Endothelial cell of umbilical vein (primary cell): ENCODE measurements at regions not wholly inside any gene's neighbourhood (a gene's known extent, or its start where the extent isn't known, plus 50 kb on each side); places are given as distances from the start of the nearest gene placed in this dataset.

ENCODE experiments used
- BruUV-seq: library from RNA; stranded (reverse); fragments of 400-500 nt; replicated peaks from 2 replicates; lab custom pipeline; 2021; lab: Mats Ljungman, UMichigan
- CTCF ChIA-PET: fragments of 300-600, 350-600 bp; sonication (Branson Sonifier 250); formaldehyde crosslinking; loops from one replicate; lab custom pipeline; 2021; ENCODE audit warnings: antibody characterized with exemption, inconsistent platforms; lab: Charles Lee
- POLR2A ChIA-PET: fragments of 300-600, 350-600 bp; sonication (Branson Sonifier 250); formaldehyde crosslinking; loops from one replicate; lab custom pipeline; 2021; ENCODE audit warnings: antibody characterized with exemption, inconsistent platforms; lab: Charles Lee
- DNase-seq: peaks from one replicate; pipeline ENCODE4 v3.0.0-alpha.2; 2011; ENCODE audit warnings: low read depth, low spot score
- FAIRE-seq: peaks from 2 replicates; lab custom pipeline; 2011; peaks lifted over from hg19 to GRCh38; lab: Jason Lieb, UNC
- H2AFZ ChIP-seq: 2 replicates; pipeline ENCODE4 v1.6.0; 2012; ENCODE audit warnings: low read depth, low read length, control low read depth, inconsistent platforms
- H3K27ac ChIP-seq: 2 replicates; pipeline ENCODE4 v1.5.1; 2011; ENCODE audit warnings: low read depth, mild to moderate bottlenecking, control low read depth, low read length, moderate library complexity; ENCODE audit not compliant: insufficient read depth
- H3K27me3 ChIP-seq, 2 experiments: 2 replicates each; pipeline versions ENCODE4 v1.6.0 to v1.6.1; 2011; ENCODE audit warnings: low read length in 2 of 2, mixed read lengths in 1 of 2; ENCODE audit not compliant: control insufficient read depth in 2 of 2, insufficient read depth in 2 of 2
- H3K36me3 ChIP-seq, 2 experiments: 2 replicates in 1 of 2; 3 replicates in 1 of 2; pipeline ENCODE4 v1.5.1; 2011; ENCODE audit warnings: low read length in 2 of 2, mild to moderate bottlenecking in 1 of 2, moderate library complexity in 1 of 2; ENCODE audit not compliant: control insufficient read depth in 2 of 2, insufficient read depth in 2 of 2; ENCODE audit errors: extremely low read depth in 1 of 2
- H3K4me1 ChIP-seq: 3 replicates; pipeline ENCODE4 v1.5.1; 2011; ENCODE audit warnings: mild to moderate bottlenecking, low read length; ENCODE audit not compliant: control insufficient read depth, insufficient read depth; ENCODE audit errors: extremely low read depth
- H3K4me2 ChIP-seq: 2 replicates; pipeline ENCODE4 v1.6.1; 2011; ENCODE audit warnings: low read length, control low read depth, mixed read lengths; ENCODE audit not compliant: insufficient read depth
- H3K4me3 ChIP-seq, 3 experiments: fragments of 200-600 bp in 1 of 3; sonication (generic), shearing (Covaris generic) in 1 of 3; replicated peaks in 1 of 3; 2 replicates each; pipeline ENCODE4 v1.5.1; 2011 to 2016; ENCODE audit warnings: control low read depth in 3 of 3, low read length in 3 of 3, mild to moderate bottlenecking in 2 of 3, inconsistent platforms in 1 of 3, low read depth in 1 of 3, moderate library complexity in 1 of 3; ENCODE audit not compliant: insufficient read depth in 1 of 3
- H3K79me2 ChIP-seq: 2 replicates; pipeline ENCODE4 v1.6.0; 2012; ENCODE audit warnings: low read length, inconsistent platforms; ENCODE audit not compliant: control insufficient read depth, insufficient read depth
- H3K9ac ChIP-seq: replicated peaks from 2 replicates; pipeline ENCODE3; 2011; ENCODE audit warnings: low read length, control low read depth; ENCODE audit not compliant: insufficient read depth; ENCODE audit errors: extremely low read depth
- H3K9me1 ChIP-seq: replicated peaks from 3 replicates; pipeline ENCODE4 v1.6.0; 2011; ENCODE audit warnings: mild to moderate bottlenecking, low read length; ENCODE audit not compliant: control insufficient read depth, insufficient read depth; ENCODE audit errors: extremely low read depth
- H3K9me3 ChIP-seq: replicated peaks from 2 replicates; pipeline ENCODE4 v1.5.1; 2012; ENCODE audit warnings: low read length, inconsistent platforms; ENCODE audit not compliant: control insufficient read depth, insufficient read depth
- H4K20me1 ChIP-seq: replicated peaks from 2 replicates; pipeline ENCODE3; 2011; ENCODE audit warnings: mild to moderate bottlenecking, low read length; ENCODE audit not compliant: control insufficient read depth, insufficient read depth; ENCODE audit errors: extremely low read depth
- CTCF ChIP-seq, 2 donors: IDR thresholded peaks; 1 replicate in 1 of 2; 2 replicates in 1 of 2; pipeline ENCODE4 v1.5.1; 2011; ENCODE audit warnings: low read length in 2 of 2, mild to moderate bottlenecking in 2 of 2, moderate library complexity in 2 of 2, control low read depth in 1 of 2, inconsistent platforms in 1 of 2, low read depth in 1 of 2; ENCODE audit not compliant: insufficient read depth in 1 of 2; ENCODE audit errors: extremely low read depth in 1 of 2
- EZH2 ChIP-seq: IDR thresholded peaks from 2 replicates; pipeline ENCODE4 v1.6.1; 2012; ENCODE audit warnings: borderline replicate concordance, low read depth, mild to moderate bottlenecking, moderate library complexity, low read length, inconsistent platforms; ENCODE audit not compliant: severe bottlenecking
- FOS ChIP-seq: IDR thresholded peaks from 2 replicates; pipeline ENCODE4 v1.6.1; 2011; ENCODE audit warnings: mild to moderate bottlenecking, low read length, moderate library complexity, borderline replicate concordance; ENCODE audit not compliant: insufficient read depth
- GATA2 ChIP-seq: IDR thresholded peaks from 2 replicates; pipeline ENCODE4 v1.7.0; 2011; ENCODE audit warnings: low read depth, mild to moderate bottlenecking, moderate library complexity, mixed read lengths, low read length; ENCODE audit not compliant: insufficient read length, insufficient read depth
- JUN ChIP-seq: IDR thresholded peaks from 2 replicates; pipeline ENCODE4 v1.6.1; 2011; ENCODE audit warnings: borderline replicate concordance, low read depth; ENCODE audit not compliant: insufficient read length, insufficient read depth
- MAX ChIP-seq: IDR thresholded peaks from 2 replicates; pipeline ENCODE4 v1.6.1; 2011; ENCODE audit not compliant: insufficient read depth, insufficient read length
- MYC ChIP-seq: IDR thresholded peaks from one replicate; pipeline ENCODE4 v1.6.1; 2011; ENCODE audit warnings: mild to moderate bottlenecking, low read depth, low read length
- POLR2A ChIP-seq: IDR thresholded peaks from 2 replicates; pipeline ENCODE4 v1.6.1; 2012; ENCODE audit warnings: low read depth, mild to moderate bottlenecking, control low read depth, low read length
- POLR2AphosphoS5 ChIP-seq: IDR thresholded peaks from 2 replicates; pipeline ENCODE4 v1.6.1; 2012; ENCODE audit warnings: low read depth, mild to moderate bottlenecking, control low read depth, low read length, moderate library complexity; ENCODE audit not compliant: insufficient read depth
- dilution Hi-C: fragments of 300-500 bp; cut with MboI; formaldehyde crosslinking; loops from one replicate; pipeline ENCODE4 v1.15.0; 2019; ENCODE audit warnings: low sequenced_read_pairs; ENCODE audit not compliant: extremely low pct_ligation_motif_present
- intact Hi-C: fragments of 100-400 bp; cut with micrococcal nuclease; formaldehyde crosslinking; loops from one replicate; pipeline ENCODE4 v1.10.0; 2022

- H3K9me3 ChIP-seq: no peaks in the 10 kb centered on the region
- TF ChIP-seq JUN (no peak), MAX (no peak), POLR2A (no peak), GATA2 (no peak), EZH2 (no peak), MYC (no peak), POLR2AphosphoS5 (no peak), FOS (no peak), CTCF (IDR thresholded peaks at IDR 0.05; ENCODE audit: extremely low read depth in 1 of 2, insufficient read depth in 1 of 2, low read depth in 1 of 2, low read length in 2 of 2) (no peak)
- ChIA-PET CTCF (no interaction called here), POLR2A (no interaction called here)
- H2AFZ ChIP-seq: no peak overlapping the region
- H3K79me2 ChIP-seq: no peaks in the 10 kb centered on the region
- H4K20me1 ChIP-seq: no peaks in the 10 kb centered on the region
- H3K27me3 ChIP-seq: no peaks in the 10 kb centered on the region
- dilution Hi-C loops: no loop called here
- H3K9ac ChIP-seq: no peak overlapping the region
- DNase-seq (no peak), FAIRE-seq (no peak)
- H3K36me3 ChIP-seq: no peaks in the 10 kb centered on the region
- H3K27ac ChIP-seq: no peak overlapping the region
- H3K4me2 ChIP-seq: no peak overlapping the region
- intact Hi-C loops: no loop called here
- H3K4me1 ChIP-seq: no peaks in the 10 kb centered on the region
- no peaks in the 10 kb centered on the region for H3K9me1 ChIP-seq
- no TSS peak for BruUV-seq
- H3K4me3 ChIP-seq: no peak overlapping the region
Observed at GRCh38 chr2:126749537-126749936, 93.6 kb downstream of the GYPC start.
